Spleen (tissue), 11 donors: ENCODE measurements at regions not wholly inside any gene's neighbourhood (a gene's known extent, or its start where the extent isn't known, plus 50 kb on each side); places are given as distances from the start of the nearest gene placed in this dataset.

Experiments
- DNase-seq: peaks from one replicate; pipeline ENCODE4 v3.0.0-alpha.2; 2020
- H3K27ac ChIP-seq, 8 donors: fragments of 200-600 bp; sonication (generic) in 7 of 8; 1 replicate in 4 of 8; 2 replicates in 4 of 8; pipeline versions ENCODE4 v1.5.0 to v1.8.0; 2016 to 2021; ENCODE audit warnings: inconsistent platforms in 4 of 8, mild to moderate bottlenecking in 4 of 8, moderate library complexity in 1 of 8
- H3K27me3 ChIP-seq, 7 donors: fragments of 200-600 bp; sonication (generic) in 6 of 7; replicated peaks in 1 of 7; 1 replicate in 4 of 7; 2 replicates in 3 of 7; pipeline versions ENCODE4 v1.5.0 to v1.8.0; 2016 to 2021; ENCODE audit warnings: inconsistent platforms in 3 of 7, mild to moderate bottlenecking in 1 of 7
- H3K36me3 ChIP-seq, 6 donors: fragments of 200-600 bp; sonication (generic) in 5 of 6; 1 replicate in 4 of 6; 2 replicates in 2 of 6; pipeline versions ENCODE4 v1.5.0 to v1.8.0; 2016 to 2021; ENCODE audit warnings: inconsistent platforms in 2 of 6
- H3K4me1 ChIP-seq, 6 donors: fragments of 200-600 bp; sonication (generic) in 5 of 6; 1 replicate in 3 of 6; 2 replicates in 3 of 6; pipeline versions ENCODE4 v1.5.0 to v1.8.0; 2016 to 2021; ENCODE audit warnings: inconsistent platforms in 3 of 6
- H3K4me3 ChIP-seq, 8 donors: fragments of 200-600 bp; sonication (generic) in 7 of 8; 1 replicate in 4 of 8; 2 replicates in 4 of 8; pipeline versions ENCODE4 v1.5.0 to v1.8.0; 2016 to 2021; ENCODE audit warnings: inconsistent platforms in 4 of 8, mild to moderate bottlenecking in 4 of 8, moderate library complexity in 2 of 8
- H3K9me3 ChIP-seq, 8 donors: fragments of 200-600 bp; sonication (generic) in 7 of 8; 1 replicate in 4 of 8; 2 replicates in 4 of 8; pipeline versions ENCODE4 v1.5.0 to v1.8.0; 2016 to 2021; ENCODE audit warnings: inconsistent platforms in 4 of 8
- POLR2A ChIP-seq, 3 donors: fragments of 450-650 bp; IDR thresholded peaks; one replicate each; pipeline ENCODE4 v1.5.1; 2017; ENCODE audit warnings: antibody characterized with exemption in 3 of 3, mild to moderate bottlenecking in 1 of 3
- POLR2AphosphoS5 ChIP-seq, 3 donors: sonication (generic); formaldehyde crosslinking; IDR thresholded peaks; one replicate each; pipeline ENCODE4 v1.5.1; 2017; ENCODE audit warnings: antibody characterized with exemption in 3 of 3
- WGBS, 5 donors: extraction: QIAGEN DNeasy Blood & Tissue Kit in 3 of 5; methylation state at CpG; one replicate each; pipeline versions ENCODE4 v1.1.5 to v1.1.7; 2013 to 2018; 5-methylcytosine and 5-hydroxymethylcytosine counted together
- intact Hi-C: fragments of 100-400 bp; cut with DNase I; formaldehyde crosslinking; loops from one replicate; pipeline ENCODE4 v1.15.0; 2023; ENCODE audit warnings: low total_unique reads
- TF ChIP-seq, protein P1 (sequence below), 11 experiments: fragments of 200-600 bp in 7 of 11; fragments of 450-650 bp in 4 of 11; sonication (generic) in 4 of 11; IDR thresholded peaks in 8 of 11; conservative IDR thresholded peaks in 3 of 11; 1 replicate in 7 of 11; 2 replicates in 4 of 11; pipeline versions ENCODE4 v1.4.0 to v1.8.0; 2016 to 2021; ENCODE audit warnings: antibody characterized with exemption in 11 of 11, inconsistent platforms in 4 of 11, mild to moderate bottlenecking in 1 of 11
- donor health status: healthy with polysubstance abuse.
- donor health status: DM: no; HTN: no; CAD: no; lungs with moderate emphysema.
- donor health status: DM: no; HTN: no; CAD: no.
- donor health status: Bipolar disorder and iron deficiency.
- donor health status: healthy.
- donor health status: DM: no; HTN: no; CAD: no.
- donor health status: DM: yes; HTN: yes; CAD: no.

GRCh38 chr5:52712354-52712753, 75.4 kb upstream of the ITGA1 start:
- intact Hi-C loops = no loop called here
- DNase-seq = no peak
- H3K27ac ChIP-seq = no peak overlapping the region
- H3K4me1 ChIP-seq = peaks cover 6 to 38% (median 28%) of the 10 kb centered on the region in 6 donors
- WGBS, 5 donors = 79 to 86% (median 80%) methylated on average over 2 of the region's 2 CpGs
- peaks cover 0 to 9% (median 0%) of the 10 kb centered on the region in 8 donors for H3K9me3 ChIP-seq
- no peaks in the 10 kb centered on the region for H3K27me3 ChIP-seq
- H3K36me3 ChIP-seq = no peaks in the 10 kb centered on the region
- no peak for TF ChIP-seq POLR2AphosphoS5 (IDR thresholded peaks at IDR 0.05)
- no peak for TF ChIP-seq POLR2A (IDR thresholded peaks at IDR 0.05)
- TF ChIP-seq, protein P1, sequence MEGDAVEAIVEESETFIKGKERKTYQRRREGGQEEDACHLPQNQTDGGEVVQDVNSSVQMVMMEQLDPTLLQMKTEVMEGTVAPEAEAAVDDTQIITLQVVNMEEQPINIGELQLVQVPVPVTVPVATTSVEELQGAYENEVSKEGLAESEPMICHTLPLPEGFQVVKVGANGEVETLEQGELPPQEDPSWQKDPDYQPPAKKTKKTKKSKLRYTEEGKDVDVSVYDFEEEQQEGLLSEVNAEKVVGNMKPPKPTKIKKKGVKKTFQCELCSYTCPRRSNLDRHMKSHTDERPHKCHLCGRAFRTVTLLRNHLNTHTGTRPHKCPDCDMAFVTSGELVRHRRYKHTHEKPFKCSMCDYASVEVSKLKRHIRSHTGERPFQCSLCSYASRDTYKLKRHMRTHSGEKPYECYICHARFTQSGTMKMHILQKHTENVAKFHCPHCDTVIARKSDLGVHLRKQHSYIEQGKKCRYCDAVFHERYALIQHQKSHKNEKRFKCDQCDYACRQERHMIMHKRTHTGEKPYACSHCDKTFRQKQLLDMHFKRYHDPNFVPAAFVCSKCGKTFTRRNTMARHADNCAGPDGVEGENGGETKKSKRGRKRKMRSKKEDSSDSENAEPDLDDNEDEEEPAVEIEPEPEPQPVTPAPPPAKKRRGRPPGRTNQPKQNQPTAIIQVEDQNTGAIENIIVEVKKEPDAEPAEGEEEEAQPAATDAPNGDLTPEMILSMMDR (IDR thresholded peaks at IDR 0.05 in 8 of 11, conservative IDR thresholded peaks at IDR 0.05 in 3 of 11) = no peak
- no peak overlapping the region for H3K4me3 ChIP-seq

DNA sequence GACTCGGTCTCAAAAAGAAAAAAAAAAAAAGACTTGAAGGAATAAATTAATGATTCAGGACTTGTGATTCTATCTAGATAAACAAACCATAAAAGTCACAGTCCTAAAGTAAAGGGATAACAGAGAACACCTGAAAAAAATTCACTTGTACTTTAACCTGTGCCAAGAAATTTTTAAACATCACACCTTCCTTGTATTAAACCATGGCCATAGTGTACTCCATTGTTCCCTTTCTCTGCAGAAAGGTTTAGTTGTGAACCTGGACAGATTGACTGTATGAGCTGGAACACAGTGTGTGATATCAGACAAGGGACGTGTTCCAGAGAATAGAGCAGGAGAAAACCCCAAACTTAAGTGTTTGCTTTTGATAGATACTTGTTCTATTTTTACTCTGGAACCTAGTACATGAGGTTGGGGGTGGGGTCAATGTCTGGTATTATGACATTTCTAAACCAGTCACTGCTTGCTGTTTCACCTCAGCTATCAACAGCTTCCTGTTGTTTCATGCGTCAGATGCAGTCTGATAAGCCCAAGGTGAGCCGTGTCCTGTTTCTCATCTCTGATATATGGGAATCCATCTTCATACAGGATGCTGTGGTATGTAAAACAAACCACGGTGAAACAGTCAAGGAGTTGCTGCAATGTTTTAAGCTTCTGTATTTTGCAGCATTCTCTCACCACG, 62.5 kb upstream of the ITGA1 start:
- Histone ChIP-seq H3K9me3 (no peaks in the 10 kb centered on the region), H3K4me3 (no peak overlapping the region), H3K36me3 (no peaks in the 10 kb centered on the region), H3K27ac (peak overlapping the region; percentile 4 to 86 (median 78)), H3K27me3 (no peaks in the 10 kb centered on the region), H3K4me1 (peaks cover 20 to 49% (median 39%) of the 10 kb centered on the region in 6 donors)
- no peak for DNase-seq
- 19 to 23% (median 19%) methylated on average over 6 of the region's 6 CpGs for WGBS, 5 donors
- TF ChIP-seq POLR2AphosphoS5 (IDR thresholded peaks at IDR 0.05) = peak in 1 of 3 donors; percentile 67
- TF ChIP-seq POLR2A (IDR thresholded peaks at IDR 0.05) = no peak
- TF ChIP-seq, protein P1 (IDR thresholded peaks at IDR 0.05 in 8 of 11, conservative IDR thresholded peaks at IDR 0.05 in 3 of 11) = no peak
- intact Hi-C loops = no loop called here

DNA sequence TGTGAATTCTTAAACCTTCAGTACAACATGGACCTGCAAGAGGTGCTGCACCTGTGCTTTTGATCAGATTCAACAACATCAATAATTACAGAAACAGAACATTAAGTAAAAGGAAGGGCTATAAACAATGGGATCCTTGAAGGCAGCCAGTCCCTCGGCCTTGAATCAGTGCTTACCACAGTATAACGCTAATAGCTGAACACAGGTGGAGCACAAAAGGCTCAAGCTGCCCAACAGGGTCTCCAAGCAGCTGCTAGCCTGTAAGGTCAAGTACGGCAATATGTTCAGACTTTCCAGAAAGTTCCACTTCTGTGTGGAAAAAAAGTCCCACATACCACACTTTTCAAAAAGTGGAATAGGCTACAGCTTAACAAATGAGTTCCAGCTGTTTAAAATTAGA, 61.9 kb upstream of the ITGA1 start:
- intact Hi-C loops = no loop called here
- H3K9me3 ChIP-seq = no peaks in the 10 kb centered on the region
- no peak overlapping the region for H3K4me3 ChIP-seq
- DNase-seq = no peak
- no peaks in the 10 kb centered on the region for H3K27me3 ChIP-seq
- H3K27ac ChIP-seq = peak overlapping the region; percentile 4 to 86 (median 78)
- no peaks in the 10 kb centered on the region for H3K36me3 ChIP-seq
- 26 to 42% (median 29%) methylated on average over 3 of the region's 3 CpGs for WGBS, 5 donors
- H3K4me1 ChIP-seq = peaks cover 20 to 49% (median 39%) of the 10 kb centered on the region in 6 donors
- no peak for TF ChIP-seq POLR2AphosphoS5 (IDR thresholded peaks at IDR 0.05)
- TF ChIP-seq, protein P1 (IDR thresholded peaks at IDR 0.05 in 8 of 11, conservative IDR thresholded peaks at IDR 0.05 in 3 of 11) = no peak
- TF ChIP-seq POLR2A (IDR thresholded peaks at IDR 0.05) = no peak

DNA sequence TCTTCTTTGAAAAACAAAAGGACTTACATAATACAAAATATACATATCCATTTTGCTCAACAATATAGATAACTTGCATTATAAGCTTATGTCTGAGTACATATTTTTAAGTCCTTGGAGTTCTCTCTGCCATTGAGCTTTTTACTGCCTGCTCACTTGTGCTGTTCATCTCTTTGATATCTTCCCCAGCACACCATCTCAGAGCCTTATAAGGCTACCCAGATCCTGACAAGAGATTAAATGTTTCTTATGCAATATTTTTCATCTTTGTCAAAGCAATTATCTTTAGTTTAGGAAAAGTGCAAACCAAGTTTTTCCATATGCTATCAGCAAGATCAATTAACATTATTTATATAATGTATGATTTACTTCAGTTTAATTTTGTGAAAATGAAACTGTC, 60.7 kb upstream of the ITGA1 start:
- TF ChIP-seq POLR2AphosphoS5 (IDR thresholded peaks at IDR 0.05) (no peak), POLR2A (IDR thresholded peaks at IDR 0.05) (no peak)
- TF ChIP-seq, protein P1 (IDR thresholded peaks at IDR 0.05 in 8 of 11, conservative IDR thresholded peaks at IDR 0.05 in 3 of 11) = no peak
- H3K4me3 ChIP-seq = no peak overlapping the region
- no peaks in the 10 kb centered on the region for H3K9me3 ChIP-seq
- DNase-seq = no peak
- H3K27me3 ChIP-seq = no peaks in the 10 kb centered on the region
- H3K36me3 ChIP-seq = no peaks in the 10 kb centered on the region
- peaks cover 20 to 49% (median 39%) of the 10 kb centered on the region in 6 donors for H3K4me1 ChIP-seq
- peak overlapping the region; percentile 4 to 86 (median 78) for H3K27ac ChIP-seq
- intact Hi-C loops = no loop called here
